GM21526 (cell line): ENCODE measurements at regions not wholly inside any gene's neighbourhood (a gene's known extent, or its start where the extent isn't known, plus 50 kb on each side); places are given as distances from the start of the nearest gene placed in this dataset.

Experiments
- ATAC-seq: cut with Tn5 transposase; IDR thresholded peaks from one replicate; pipeline ENCODE4 v1.9.1; 2021; ENCODE audit warnings: moderate library complexity; ENCODE audit not compliant: unreplicated experiment, low FRiP score

- ATAC-seq, result no peak
Measured at GRCh38 chr16:73159296-73159695, 111.4 kb upstream of the ZFHX3 start.

DNA sequence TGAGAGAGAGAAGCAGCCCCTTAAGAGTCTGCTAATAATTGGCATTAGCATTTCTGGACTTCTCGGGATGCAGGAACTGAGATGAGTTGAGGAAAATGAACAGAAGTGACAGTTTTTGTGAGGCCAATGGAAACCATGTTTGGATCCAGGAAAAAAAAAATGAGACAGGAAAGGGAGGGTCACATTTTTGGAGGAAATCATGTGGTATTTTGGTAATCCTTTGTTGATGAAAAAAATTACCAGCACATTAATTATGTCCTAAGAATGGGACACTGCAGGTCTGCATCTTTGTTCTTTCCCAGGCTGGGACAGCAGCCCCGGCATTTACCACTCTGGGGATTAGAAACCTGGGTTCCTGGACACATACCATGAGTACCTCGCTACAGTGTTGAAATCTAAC lies 109.9 kb upstream of the ZFHX3 start:
- no peak for ATAC-seq

- no peak for ATAC-seq
Measured at GRCh38 chr16:73154063-73154870, 106.3 kb upstream of the ZFHX3 start.

DNA sequence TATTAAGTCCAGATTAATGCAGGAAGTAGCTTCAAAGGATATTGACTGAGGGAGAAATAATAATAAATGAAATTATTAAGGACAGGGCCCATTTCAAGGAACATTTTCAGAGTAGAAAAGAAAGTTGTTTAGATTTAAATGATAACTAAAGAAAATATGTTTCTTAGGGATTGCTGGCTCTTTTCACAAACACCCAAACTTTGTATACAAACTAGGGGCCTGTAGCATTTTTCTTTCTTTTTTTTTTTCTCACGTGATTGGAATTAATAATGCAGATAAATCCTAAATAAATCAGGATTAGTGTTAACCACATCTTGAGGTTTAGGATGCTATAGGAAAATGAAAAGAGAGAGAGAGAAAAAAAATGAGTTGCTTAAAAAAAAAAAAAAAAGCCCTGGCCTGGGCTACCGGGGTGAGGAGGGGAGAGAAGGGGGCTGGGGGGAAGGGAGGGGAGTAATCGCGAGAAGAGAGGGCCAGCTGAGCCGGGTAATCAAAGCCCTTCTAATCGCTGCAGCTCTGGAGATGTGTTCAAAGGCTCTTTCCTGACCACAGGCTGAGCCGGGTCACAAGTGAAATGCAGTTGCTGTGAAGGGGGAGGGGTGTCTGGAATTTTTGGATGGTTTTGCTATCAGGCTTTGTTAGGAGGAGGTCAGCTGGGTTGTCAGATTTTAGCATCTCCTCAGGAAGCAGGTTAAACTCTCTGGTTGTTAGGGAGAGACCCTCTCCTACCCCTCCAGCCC lies 104.6 kb upstream of the ZFHX3 start:
- ATAC-seq, result no peak

DNA sequence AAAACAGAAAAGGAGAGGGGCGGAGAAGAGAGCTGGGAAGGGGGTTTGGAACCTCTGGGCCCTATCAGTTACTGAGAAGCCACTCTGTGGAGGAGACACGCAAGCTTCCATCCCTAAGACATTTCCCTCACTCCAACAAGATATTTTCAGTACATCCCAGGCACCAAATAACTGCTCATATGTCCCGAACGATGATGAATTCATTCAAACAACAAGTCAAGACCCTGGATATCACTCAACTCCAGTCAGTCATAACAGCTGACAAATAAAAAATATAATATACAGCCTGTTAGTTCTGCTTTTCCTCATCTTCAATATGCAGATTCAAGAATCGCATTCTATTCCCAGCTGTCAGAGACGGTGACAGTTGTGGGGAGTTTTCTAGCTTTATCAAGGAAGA lies 104.0 kb upstream of the ZFHX3 start:
- ATAC-seq, result no peak

DNA sequence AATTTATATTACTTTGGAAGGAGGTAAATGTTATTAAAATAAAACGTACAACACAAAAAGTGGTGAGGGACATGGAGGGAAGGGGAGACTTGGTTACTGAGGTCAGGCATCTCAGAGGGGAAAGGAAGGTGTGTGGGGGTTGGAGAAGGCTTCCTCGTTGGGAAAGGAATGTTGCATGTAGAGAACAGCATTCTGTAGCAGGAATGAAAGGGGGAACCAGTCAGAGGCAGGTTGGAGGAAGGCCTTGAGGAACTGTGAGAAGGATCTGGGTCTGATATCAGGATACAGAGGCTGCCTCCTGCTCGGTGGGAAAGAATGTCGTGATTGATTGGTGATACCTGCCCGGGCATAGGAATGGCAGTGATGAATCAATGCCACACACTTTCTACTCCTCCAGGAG lies 103.3 kb upstream of the ZFHX3 start:
- ATAC-seq, result no peak

- ATAC-seq, result no peak
Measured at GRCh38 chr16:73150786-73151185, 102.9 kb upstream of the ZFHX3 start.

DNA sequence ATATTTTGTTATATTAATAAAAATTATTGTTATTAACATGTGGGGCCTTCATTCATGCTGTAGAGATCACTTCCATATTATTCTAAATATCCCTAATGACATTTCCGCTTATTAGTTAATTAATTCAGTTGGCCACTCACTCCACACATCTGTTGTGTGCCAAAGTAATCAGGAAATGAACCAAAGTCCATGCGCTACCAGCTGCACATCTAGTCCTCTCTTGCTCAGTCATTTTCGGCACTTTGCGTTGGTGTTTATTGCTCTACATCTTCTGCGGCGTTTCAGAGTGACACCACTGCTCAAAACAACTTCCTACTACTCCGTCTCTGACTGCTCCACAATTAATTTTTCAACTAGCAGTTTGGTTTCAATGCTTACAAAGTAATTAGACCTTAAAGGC lies 101.4 kb upstream of the ZFHX3 start:
- ATAC-seq, result no peak

GRCh38 chr16:73147958-73148357 lies 100.0 kb upstream of the ZFHX3 start:
- ATAC-seq, result no peak

DNA sequence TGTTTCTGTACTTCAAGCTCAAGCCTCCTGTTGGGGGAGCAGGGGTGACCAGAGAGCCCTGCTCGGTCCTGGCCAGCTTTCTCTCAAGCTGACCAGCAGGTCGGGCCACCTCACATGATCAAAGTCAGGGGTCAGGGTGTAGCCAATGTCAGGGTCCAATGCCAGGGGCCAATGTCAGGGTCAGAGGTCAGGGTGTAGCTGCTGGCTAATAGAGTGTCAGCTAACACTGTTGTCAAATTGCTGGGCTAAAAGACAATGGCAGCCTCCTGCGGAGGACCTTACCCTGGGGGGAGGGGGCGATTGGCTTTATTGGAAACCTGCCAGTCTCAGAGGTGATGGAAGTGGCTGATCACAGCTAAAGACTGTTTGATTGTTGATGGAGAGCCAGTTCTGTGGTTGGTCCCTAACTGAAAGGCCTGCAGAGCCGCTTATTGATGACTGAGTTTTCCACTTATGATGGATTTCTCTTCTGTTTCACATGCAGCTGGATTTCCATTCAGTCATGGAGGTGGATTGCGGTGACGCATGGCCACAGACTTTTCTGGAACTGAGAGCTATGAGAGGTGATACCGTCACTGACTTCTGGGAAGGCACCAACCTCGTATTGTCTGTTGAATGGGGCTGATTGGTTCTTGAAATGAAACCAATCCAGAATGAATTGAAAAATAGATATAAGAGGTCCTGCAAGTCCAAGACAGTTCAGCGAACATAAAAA lies 97.4 kb upstream of the ZFHX3 start:
- ATAC-seq, result no peak

DNA sequence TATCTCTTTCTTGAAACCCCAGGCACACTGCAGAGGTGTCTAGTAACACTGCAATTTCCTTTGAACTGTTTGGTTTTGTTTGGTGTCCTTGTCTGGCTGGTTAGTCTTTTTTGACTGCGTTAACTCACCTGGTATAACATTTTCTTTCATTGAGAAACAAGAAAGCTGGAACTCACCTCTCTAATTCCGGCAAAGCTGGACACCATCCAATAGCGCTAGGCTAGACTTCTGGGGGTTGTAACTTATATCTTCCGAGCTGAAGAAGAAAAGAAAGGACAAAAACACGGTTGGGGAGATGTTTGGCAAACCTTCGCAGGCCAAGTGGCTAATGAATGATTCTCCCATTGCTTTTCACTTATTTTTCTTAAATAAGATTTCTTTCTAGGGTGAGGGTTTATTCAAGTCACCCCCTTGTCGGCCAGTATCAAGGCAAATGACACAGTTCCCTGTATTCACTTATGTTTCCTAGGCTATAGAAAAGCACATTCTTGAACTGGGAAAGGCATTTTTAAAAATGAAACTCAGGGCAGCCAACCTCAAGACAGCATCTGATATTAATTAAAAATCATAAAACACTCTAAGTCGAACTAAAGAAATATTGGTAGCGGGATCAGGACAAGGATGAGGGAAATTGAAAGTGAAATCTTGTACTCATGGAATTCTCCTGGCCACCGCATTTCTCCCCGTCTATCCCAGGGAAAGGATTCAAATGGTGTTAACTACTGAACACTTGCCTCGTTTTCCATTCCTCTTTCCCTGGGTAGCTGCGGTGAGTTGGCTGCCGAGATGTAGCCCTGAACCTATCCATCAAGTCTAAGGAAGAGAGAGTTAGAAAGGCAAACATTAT lies 95.9 kb upstream of the ZFHX3 start:
- ATAC-seq, result no peak

GRCh38 chr16:73143002-73143401 lies 95.1 kb upstream of the ZFHX3 start:
- no peak for ATAC-seq

DNA sequence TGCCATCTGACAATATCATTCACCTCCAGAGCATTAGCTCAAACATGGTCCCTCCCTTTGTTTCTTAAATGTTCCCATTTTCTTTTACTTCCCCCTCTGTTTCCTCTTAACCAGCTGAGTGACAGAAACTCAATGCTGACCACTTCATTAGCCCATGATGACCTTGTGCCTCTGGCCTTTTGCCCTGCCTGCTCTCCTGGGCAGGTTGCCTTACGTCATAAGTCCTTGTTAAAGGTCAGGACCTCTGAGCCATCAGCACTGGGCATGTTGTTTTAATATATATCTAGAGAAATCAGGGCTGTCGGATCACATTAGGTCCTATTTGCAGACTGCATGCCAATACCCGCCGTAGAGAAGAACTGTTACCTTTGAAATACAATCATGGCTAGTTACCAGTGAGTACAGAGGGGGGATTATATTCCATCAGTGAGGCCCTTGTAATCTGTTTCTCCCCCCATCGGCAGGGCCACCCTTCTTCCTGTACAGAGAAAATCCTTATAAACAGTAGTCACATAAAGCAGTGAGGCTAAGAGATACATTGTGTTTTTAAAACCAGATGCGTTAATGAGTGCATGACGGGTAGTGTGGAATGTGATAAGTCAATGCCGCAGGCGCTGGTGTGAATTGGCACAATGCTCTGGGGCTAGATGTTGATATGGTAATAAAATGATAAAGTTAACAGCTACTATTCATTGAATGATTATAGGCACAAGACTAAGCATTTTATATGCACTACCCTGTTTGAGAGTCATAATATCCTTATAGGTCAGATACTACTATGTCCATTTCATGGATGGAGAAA lies 94.3 kb upstream of the ZFHX3 start:
- ATAC-seq, result no peak

DNA sequence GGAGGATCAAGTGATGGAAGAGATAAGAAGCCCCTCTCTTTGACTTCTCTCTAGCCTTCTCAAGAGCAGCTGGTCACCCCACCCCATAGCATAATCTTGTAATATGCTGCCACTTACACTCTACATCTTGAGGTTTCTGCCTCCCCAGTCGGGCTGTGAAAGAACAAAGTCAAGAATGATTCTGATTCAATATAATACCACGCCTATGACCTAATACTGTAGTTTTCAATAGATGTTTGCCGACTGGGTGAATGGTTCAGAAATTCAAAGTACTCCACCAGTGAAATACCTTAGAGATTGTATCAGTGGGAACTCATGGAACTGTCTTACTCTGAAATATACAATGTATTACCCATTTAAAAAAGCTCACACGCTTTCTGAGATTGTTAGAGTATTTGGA lies 93.0 kb upstream of the ZFHX3 start:
- no peak for ATAC-seq

DNA sequence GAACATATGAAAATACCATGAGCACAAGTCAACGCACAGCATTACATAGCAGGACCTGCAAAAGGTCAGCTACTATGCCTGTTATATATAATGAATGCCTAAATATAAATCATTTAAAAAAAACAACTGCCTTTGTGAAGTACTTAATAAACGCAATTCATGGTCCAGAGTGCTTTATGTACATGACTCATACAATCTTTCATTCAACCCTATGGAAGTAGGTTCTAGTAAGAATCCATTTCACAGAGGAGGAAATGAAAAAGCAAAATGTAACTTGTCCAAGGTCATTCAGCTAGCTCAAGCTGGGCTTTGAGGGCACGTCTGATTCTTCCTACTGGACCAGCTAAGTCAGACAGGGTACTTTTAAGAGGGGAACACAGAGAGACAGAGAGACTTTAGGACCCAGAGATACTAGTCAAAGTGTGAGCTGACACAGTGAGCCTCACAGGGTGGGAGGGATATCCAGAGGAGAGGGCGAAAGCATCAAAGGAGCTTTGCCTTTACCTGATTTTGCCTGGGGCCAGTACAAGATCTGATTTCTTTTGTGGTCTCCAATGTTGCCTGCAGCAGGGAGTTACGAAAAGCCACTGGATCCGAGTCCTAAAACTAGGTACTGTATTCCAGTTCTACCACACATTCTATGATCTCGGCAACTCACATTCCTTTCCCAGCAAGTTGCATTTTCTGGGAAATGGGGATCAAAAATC lies 83.4 kb upstream of the ZFHX3 start:
- no peak for ATAC-seq

DNA sequence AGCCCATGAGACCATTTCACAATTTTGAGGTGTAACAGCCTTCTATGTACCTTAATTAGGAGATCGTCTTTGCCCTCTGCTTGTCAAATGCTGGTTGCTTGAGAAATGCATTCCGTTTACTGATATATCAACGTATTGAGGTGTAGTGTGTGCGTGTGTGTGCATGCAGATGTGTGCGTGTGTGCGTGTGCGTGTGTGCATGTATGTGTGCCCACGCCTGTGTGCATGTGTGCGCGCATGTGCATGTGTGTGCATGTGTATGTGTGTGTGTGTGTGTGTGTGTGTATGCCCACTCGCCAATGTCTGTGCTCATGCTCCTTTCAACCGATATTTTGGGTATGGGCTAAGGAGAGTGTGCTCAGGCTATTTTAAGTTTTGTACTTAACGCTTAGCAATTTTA lies 81.5 kb upstream of the ZFHX3 start:
- ATAC-seq, result no peak

- no peak for ATAC-seq
Measured at GRCh38 chr16:73126525-73126853, 78.6 kb upstream of the ZFHX3 start.

DNA sequence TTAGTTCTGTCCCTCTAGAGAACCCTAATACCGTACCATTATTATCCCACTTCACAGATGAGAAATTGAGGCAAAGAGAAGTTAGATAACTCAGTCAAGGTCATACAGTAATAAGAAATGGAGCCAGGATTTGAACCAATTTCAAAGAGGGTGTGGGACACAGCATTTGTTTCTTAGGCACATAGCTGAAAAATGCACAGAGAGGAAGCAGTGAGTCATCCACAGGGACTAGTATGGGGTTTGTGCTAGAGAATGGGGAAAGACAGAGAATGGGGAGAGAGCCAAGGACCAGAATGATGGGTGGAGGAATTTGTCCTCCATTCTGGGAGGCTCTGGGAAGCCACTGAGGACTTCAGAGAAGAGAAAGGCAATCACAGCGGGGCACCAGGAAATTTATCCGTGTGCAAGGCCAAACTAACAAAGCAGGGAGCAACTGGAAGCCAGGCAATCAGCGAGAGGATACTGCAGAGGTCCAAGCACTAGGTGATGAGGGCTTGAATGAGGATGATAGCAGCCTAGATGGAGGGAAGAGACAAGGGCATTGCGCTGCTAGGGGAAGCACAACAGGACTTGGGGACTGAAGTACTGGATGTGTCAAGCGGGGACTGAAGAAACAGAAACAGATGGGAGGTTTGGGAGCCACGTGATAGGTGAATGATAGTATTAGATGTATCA lies 78.1 kb upstream of the ZFHX3 start:
- no peak for ATAC-seq
